ENCODE measurements at regions not wholly inside any gene's neighbourhood (a gene's known extent, or its start where the extent isn't known, plus 50 kb on each side); places are given as distances from the start of the nearest gene placed in this dataset.
A peak's percentile ranks its signal among the peaks of the same experiment; 100 is the strongest.
"Not testable (repeated sequence)": the region's sequence is repeated elsewhere in the genome, so short reads cannot be mapped to it uniquely, and the experiment has no call there.

DNA sequence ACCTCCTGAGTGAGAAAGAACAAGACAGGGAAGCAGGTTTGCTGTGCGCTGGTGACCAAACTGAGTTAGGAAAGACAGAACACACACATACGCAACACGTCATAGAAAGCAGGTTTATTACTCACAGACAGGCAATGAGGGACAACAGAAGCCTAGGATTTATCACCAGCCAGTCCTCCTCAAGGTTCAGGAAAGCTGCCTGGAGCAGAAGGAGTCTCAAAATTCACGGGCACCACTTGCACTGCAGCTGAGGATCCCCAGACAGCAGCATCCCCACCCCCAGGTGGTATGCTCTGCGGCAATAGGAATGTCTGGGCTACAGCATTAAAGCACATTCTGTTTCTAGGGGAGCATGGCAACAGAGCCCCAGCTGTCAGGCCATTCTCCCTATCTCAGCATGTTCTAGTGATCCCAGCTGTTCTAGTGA is 284.4 kb upstream of the RGPD4 start:
- Mint-ChIP-seq H3K27me3 (no peaks in the 10 kb centered on the region), H3K4me1 (no peaks in the 10 kb centered on the region), H3K27ac (no peak overlapping the region), H3K9me3 (no peaks in the 10 kb centered on the region), H3K36me3 (ENCODE audit: low read depth) (no peaks in the 10 kb centered on the region), H3K4me3 (no peak overlapping the region)
- no peak for DNase-seq
- intact Hi-C loops (cut with micrococcal nuclease), result no loop called here

GRCh38 chr2:107543793-107544192 is 282.9 kb upstream of the RGPD4 start:
- Mint-ChIP-seq H3K27me3 (no peaks in the 10 kb centered on the region), H3K4me1 (no peaks in the 10 kb centered on the region), H3K4me3 (no peak overlapping the region), H3K9me3 (no peaks in the 10 kb centered on the region), H3K27ac (no peak overlapping the region), H3K36me3 (ENCODE audit: low read depth) (no peaks in the 10 kb centered on the region)
- DNase-seq, result no peak
- intact Hi-C loops (cut with micrococcal nuclease), result no loop called here

DNA sequence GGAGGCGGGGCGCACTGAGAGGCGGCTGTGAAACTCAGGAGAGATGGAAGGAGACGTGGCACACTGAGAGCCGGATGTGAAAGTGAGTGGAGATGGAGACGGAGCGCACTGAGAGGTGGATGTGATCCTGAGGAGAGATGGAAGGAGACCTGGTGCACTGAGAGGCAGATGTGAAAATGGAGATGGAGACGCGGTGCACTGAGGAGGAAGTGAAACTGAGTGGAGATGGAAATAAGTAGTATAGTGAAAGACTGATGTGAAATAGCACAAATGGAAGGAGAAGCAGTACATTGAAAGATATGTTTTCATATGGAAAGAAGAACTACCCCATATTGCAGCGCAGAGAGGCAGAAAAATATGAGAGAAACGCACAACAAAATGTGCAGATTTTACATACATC is 281.6 kb upstream of the RGPD4 start:
- Mint-ChIP-seq H3K36me3 (ENCODE audit: low read depth) (no peaks in the 10 kb centered on the region), H3K27ac (no peak overlapping the region), H3K27me3 (no peaks in the 10 kb centered on the region), H3K4me1 (no peaks in the 10 kb centered on the region), H3K9me3 (no peaks in the 10 kb centered on the region), H3K4me3 (no peak overlapping the region)
- no peak for DNase-seq
- intact Hi-C loops (cut with micrococcal nuclease), result no loop called here

DNA sequence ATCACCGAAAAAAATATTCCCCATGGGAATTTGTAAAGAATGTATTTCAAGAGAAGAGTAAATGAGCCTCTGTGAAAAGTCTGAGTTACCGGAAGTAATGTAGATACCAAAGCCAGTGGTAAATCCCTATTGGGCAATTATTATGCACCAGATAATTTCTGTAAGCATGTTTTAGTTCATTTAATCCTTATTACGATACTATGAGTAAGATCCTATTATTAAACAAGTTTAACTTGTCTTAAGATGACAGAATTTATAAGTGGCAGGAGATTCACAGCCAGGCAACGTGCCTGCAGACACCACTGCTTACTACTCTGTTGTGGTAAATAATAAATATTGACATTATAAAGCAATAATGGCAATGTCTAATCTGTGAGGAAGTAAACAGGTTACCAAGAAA is 280.8 kb upstream of the RGPD4 start:
- Mint-ChIP-seq H3K4me1 (no peaks in the 10 kb centered on the region), H3K9me3 (no peaks in the 10 kb centered on the region), H3K36me3 (ENCODE audit: low read depth) (no peaks in the 10 kb centered on the region), H3K27ac (no peak overlapping the region), H3K4me3 (no peak overlapping the region), H3K27me3 (no peaks in the 10 kb centered on the region)
- intact Hi-C loops (cut with micrococcal nuclease), result no loop called here
- no peak for DNase-seq

- no peak overlapping the region for H3K4me3 Mint-ChIP-seq
- no peaks in the 10 kb centered on the region for H3K36me3 Mint-ChIP-seq (ENCODE audit: low read depth)
- H3K27me3 Mint-ChIP-seq, result no peaks in the 10 kb centered on the region
- intact Hi-C loops (cut with micrococcal nuclease), result no loop called here
- H3K4me1 Mint-ChIP-seq, result no peaks in the 10 kb centered on the region
- peaks cover 3% of the 10 kb centered on the region for H3K9me3 Mint-ChIP-seq
- H3K27ac Mint-ChIP-seq, result no peak overlapping the region
- DNase-seq, result no peak
These were observed 278.5 kb upstream of the RGPD4 start for GRCh38 chr2:107548216-107548615.

DNA sequence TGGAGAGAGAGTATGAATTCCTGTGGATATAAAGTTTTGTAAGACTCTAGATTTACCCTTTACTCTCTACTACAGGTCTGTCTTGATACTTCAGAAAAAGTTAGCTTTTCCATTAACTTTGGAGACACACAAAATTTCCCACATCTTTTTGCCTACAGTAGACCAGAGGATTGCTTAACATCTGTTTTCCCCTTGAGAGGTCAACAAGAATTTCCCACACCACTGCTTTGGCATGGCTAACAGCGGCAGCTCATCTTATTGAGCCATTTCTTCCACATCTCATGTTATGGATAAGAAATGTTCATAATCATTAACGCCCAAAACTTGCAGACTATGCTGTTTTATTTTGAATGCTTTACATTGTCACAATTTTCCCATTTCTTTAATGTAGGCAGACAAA is 273.6 kb upstream of the RGPD4 start:
- no peak overlapping the region for H3K27ac Mint-ChIP-seq
- DNase-seq, result no peak
- intact Hi-C loops (cut with micrococcal nuclease), result no loop called here
- no peak overlapping the region for H3K4me3 Mint-ChIP-seq
- peaks cover 3% of the 10 kb centered on the region for H3K9me3 Mint-ChIP-seq
- H3K4me1 Mint-ChIP-seq, result no peaks in the 10 kb centered on the region
- H3K27me3 Mint-ChIP-seq, result no peaks in the 10 kb centered on the region
- no peaks in the 10 kb centered on the region for H3K36me3 Mint-ChIP-seq (ENCODE audit: low read depth)

DNA sequence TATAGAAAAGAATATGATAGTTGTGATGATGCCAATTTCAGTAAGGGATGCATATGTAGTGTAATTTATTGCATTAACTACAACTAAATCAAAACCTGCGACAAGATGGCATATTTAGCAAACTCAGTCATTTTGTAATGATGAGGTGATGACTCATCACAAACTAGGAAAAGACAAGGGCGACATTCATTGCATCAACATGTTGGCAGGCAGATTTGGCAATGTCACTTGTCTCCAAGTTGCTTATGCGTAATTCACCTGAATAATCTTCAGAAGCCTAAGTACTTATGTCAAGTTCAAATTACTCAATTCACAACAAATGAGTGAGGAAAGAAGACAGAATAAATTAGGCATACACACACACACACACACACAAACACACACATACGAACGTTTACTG is 273.2 kb upstream of the RGPD4 start:
- intact Hi-C loops (cut with micrococcal nuclease), result no loop called here
- no peaks in the 10 kb centered on the region for H3K4me1 Mint-ChIP-seq
- H3K9me3 Mint-ChIP-seq, result peaks cover 3% of the 10 kb centered on the region
- no peak overlapping the region for H3K4me3 Mint-ChIP-seq
- H3K27ac Mint-ChIP-seq, result no peak overlapping the region
- H3K36me3 Mint-ChIP-seq (ENCODE audit: low read depth), result no peaks in the 10 kb centered on the region
- no peak for DNase-seq
- no peaks in the 10 kb centered on the region for H3K27me3 Mint-ChIP-seq

- Mint-ChIP-seq H3K27ac (no peak overlapping the region), H3K4me1 (no peaks in the 10 kb centered on the region), H3K9me3 (peaks cover 3% of the 10 kb centered on the region), H3K4me3 (no peak overlapping the region), H3K36me3 (ENCODE audit: low read depth) (no peaks in the 10 kb centered on the region), H3K27me3 (no peaks in the 10 kb centered on the region)
- DNase-seq, result no peak
- intact Hi-C loops (cut with micrococcal nuclease), result no loop called here
These were observed 270.6 kb upstream of the RGPD4 start for GRCh38 chr2:107556038-107556627.

GRCh38 chr2:107558295-107558694 is 268.4 kb upstream of the RGPD4 start:
- Mint-ChIP-seq H3K4me3 (no peak overlapping the region), H3K4me1 (no peaks in the 10 kb centered on the region), H3K9me3 (no peaks in the 10 kb centered on the region), H3K27ac (no peak overlapping the region), H3K27me3 (no peaks in the 10 kb centered on the region), H3K36me3 (ENCODE audit: low read depth) (no peaks in the 10 kb centered on the region)
- DNase-seq, result no peak
- intact Hi-C loops (cut with micrococcal nuclease), result no loop called here

DNA sequence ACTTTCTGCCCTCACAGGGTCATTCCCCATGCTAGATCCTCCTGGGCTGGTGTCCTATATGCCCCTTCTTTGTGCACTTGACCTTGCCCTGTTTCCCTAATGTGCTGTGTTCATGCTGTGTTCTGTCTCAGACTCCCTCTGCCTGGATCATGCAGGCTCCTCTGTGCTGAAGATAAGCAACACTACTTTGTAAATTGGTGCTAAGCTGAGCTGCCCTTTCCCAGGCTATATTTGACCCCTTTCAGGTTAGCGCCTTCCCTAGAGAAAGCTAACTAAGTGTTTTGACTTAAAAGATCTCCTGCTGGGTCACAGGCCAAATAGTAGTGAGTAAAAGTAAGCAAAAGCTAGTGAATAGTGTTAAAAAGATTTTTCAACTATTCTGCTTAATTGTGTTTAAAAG is 257.2 kb upstream of the RGPD4 start:
- intact Hi-C loops (cut with micrococcal nuclease), result no loop called here
- Mint-ChIP-seq H3K9me3 (no peaks in the 10 kb centered on the region), H3K4me1 (no peaks in the 10 kb centered on the region)

GRCh38 chr2:107570876-107571275 is 255.8 kb upstream of the RGPD4 start:
- no peak for DNase-seq
- H3K4me3 Mint-ChIP-seq, result no peak overlapping the region
- no peaks in the 10 kb centered on the region for H3K36me3 Mint-ChIP-seq (ENCODE audit: low read depth)
- no peak overlapping the region for H3K27ac Mint-ChIP-seq
- H3K27me3 Mint-ChIP-seq, result no peaks in the 10 kb centered on the region
- H3K4me1 Mint-ChIP-seq, result no peaks in the 10 kb centered on the region
- intact Hi-C loops (cut with micrococcal nuclease), result no loop called here
- no peaks in the 10 kb centered on the region for H3K9me3 Mint-ChIP-seq

More for the DNA sequence above, 257.2 kb upstream of the RGPD4 start:
- H3K36me3 Mint-ChIP-seq (ENCODE audit: low read depth), result no peaks in the 10 kb centered on the region
- no peaks in the 10 kb centered on the region for H3K27me3 Mint-ChIP-seq
- no peak for DNase-seq
- no peak overlapping the region for H3K4me3 Mint-ChIP-seq
- no peak overlapping the region for H3K27ac Mint-ChIP-seq

- H3K27me3 Mint-ChIP-seq; H3K4me1 Mint-ChIP-seq; H3K4me3 Mint-ChIP-seq; DNase-seq; intact Hi-C loops (cut with micrococcal nuclease); H3K9me3 Mint-ChIP-seq; H3K27ac Mint-ChIP-seq; H3K36me3 Mint-ChIP-seq (ENCODE audit: low read depth): not testable (repeated sequence)
These were observed 253.8 kb upstream of the RGPD4 start for GRCh38 chr2:107572890-107573289.

DNA sequence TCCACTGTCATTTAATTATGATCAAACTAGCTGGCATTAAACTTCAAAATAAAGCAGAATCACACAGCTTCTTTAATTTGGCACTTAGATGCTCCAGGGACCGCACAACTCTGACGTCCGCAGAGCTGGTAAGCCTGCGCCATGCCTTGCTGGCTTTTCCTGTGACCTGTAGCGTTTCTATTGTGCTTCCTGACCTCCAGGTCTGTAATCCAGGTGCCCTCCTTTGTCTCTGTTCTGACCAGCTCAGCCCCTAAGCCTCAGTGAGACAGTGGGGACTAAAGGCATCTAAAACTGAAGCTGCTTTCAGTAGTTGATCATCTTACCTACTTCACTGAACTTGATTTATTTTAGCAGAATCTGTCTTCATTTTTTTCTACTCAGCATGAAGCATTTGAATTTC is 249.7 kb upstream of the RGPD4 start:
- Mint-ChIP-seq H3K27ac (no peak overlapping the region), H3K27me3 (no peaks in the 10 kb centered on the region), H3K4me1 (no peaks in the 10 kb centered on the region), H3K9me3 (no peaks in the 10 kb centered on the region), H3K4me3 (no peak overlapping the region), H3K36me3 (ENCODE audit: low read depth) (no peaks in the 10 kb centered on the region)
- no peak for DNase-seq
- intact Hi-C loops (cut with micrococcal nuclease), result no loop called here

DNA sequence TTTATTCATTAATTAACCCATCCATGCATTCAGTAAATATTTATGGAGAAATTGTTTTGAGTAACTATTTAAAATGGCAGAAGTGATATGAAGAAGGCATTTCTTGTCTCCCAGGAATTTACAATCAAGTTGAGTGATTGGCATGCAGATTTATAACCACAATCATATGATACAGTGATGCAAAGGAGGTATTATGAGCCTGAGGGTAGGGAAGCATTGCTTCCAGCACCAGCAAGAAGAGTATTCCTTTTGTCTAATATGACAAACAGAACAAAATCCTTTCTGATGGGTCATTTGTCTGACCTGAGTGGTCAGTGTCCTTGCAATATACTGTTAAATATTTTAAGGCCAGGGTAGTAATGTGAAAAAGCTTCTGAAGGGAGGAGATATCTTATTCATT is 244.2 kb upstream of the RGPD4 start:
- intact Hi-C loops (cut with micrococcal nuclease), result no loop called here
- Mint-ChIP-seq H3K27ac (no peak overlapping the region), H3K4me1 (no peaks in the 10 kb centered on the region), H3K9me3 (no peaks in the 10 kb centered on the region), H3K36me3 (ENCODE audit: low read depth) (no peaks in the 10 kb centered on the region), H3K27me3 (no peaks in the 10 kb centered on the region), H3K4me3 (no peak overlapping the region)
- peak; percentile 2 for DNase-seq

DNA sequence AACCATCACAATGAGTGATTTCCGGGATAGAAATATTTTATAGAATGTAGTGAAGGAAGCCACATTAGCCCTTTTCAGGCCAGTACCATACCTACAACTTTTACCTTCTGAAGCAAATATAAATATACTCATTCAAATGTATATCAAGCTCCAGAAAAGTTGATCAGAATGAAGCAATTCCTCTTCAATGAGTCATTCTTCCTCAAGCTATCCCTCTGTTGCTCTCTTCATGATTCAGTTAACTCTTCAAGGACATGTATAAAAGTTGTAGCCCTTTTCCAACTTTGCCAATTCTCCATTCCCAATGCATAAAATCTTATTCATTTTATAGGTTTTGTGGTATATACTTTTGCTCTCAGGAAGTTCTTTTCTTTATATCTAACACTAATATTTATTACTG is 242.1 kb upstream of the RGPD4 start:
- Mint-ChIP-seq H3K36me3 (ENCODE audit: low read depth) (no peaks in the 10 kb centered on the region), H3K27ac (no peak overlapping the region), H3K4me1 (no peaks in the 10 kb centered on the region), H3K4me3 (no peak overlapping the region), H3K9me3 (no peaks in the 10 kb centered on the region), H3K27me3 (no peaks in the 10 kb centered on the region)
- intact Hi-C loops (cut with micrococcal nuclease), result no loop called here
- no peak for DNase-seq
